SU-DHL-6 (cell line): ENCODE measurements at regions not wholly inside any gene's neighbourhood (a gene's known extent, or its start where the extent isn't known, plus 50 kb on each side); places are given as distances from the start of the nearest gene placed in this dataset.

Experiments
- CTCF ChIP-seq: fragments of 200-600 bp; sonication (generic); IDR thresholded peaks from one replicate; pipeline ENCODE4 v1.5.1; 2017; ENCODE audit warnings: antibody characterized with exemption, mild to moderate bottlenecking, low read length, moderate library complexity; ENCODE audit not compliant: insufficient read depth, poor library complexity, severe bottlenecking
- EZH2phosphoT487 ChIP-seq: fragments of 200-600 bp; sonication (generic), shearing (Covaris generic); conservative IDR thresholded peaks from 2 replicates; pipeline ENCODE4 v1.6.1; 2018; ENCODE audit warnings: mild to moderate bottlenecking, antibody characterized with exemption, low read length, moderate library complexity, mixed read lengths

- TF ChIP-seq CTCF, result no peak
- TF ChIP-seq EZH2phosphoT487, result no peak
Measured at GRCh38 chr6:145178391-145178790, 556.9 kb downstream of the EPM2A start.
